HEK293T (cell line): ENCODE measurements at regions not wholly inside any gene's neighbourhood (a gene's known extent, or its start where the extent isn't known, plus 50 kb on each side); places are given as distances from the start of the nearest gene placed in this dataset.

ENCODE experiments used
- ARNT ChIP-seq: fragments of 450-650 bp; IDR thresholded peaks from 2 replicates; pipeline ENCODE4 v1.6.1; 2017; ENCODE audit warnings: mild to moderate bottlenecking
- ELF4 ChIP-seq: fragments of 450-650 bp; IDR thresholded peaks from 2 replicates; pipeline ENCODE4 v1.6.1; 2017; ENCODE audit warnings: antibody characterized with exemption
- FOXA1 ChIP-seq: fragments of 450-650 bp; IDR thresholded peaks from 2 replicates; pipeline ENCODE4 v1.6.1; 2016; ENCODE audit warnings: mild to moderate bottlenecking
- FOXM1 ChIP-seq: fragments of 450-650 bp; IDR thresholded peaks from 2 replicates; pipeline ENCODE4 v1.6.1; 2017; ENCODE audit warnings: mild to moderate bottlenecking, borderline replicate concordance
- HDGF ChIP-seq: fragments of 450-650 bp; IDR thresholded peaks from 2 replicates; pipeline ENCODE4 v1.6.1; 2017; ENCODE audit warnings: antibody characterized with exemption, borderline replicate concordance
- SP1 ChIP-seq: fragments of 450-650 bp; IDR thresholded peaks from 2 replicates; pipeline ENCODE4 v1.6.1; 2017
- TARDBP ChIP-seq: fragments of 450-650 bp; IDR thresholded peaks from 2 replicates; pipeline ENCODE4 v1.6.1; 2016
- ZNF384 ChIP-seq: fragments of 450-650 bp; IDR thresholded peaks from 2 replicates; pipeline ENCODE4 v1.6.1; 2016

DNA sequence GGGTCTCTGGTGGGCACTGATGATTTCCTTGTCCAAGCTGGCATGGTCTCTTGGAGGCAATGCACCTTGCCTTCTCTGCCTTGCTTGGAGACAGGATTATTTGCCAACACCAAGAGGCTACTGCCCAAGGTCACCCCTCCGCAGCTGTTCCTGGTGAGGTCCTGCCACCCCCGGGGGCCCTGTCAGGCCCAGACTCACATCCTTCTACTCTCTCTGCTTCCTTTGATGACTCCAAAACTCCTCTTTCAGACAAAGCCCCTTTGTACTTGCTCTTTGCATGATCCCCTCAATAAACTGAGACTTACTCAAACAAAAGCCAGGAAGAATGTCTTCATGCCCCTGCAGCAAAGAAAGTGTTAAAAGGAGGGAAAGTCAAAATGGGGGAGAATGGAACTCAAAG lies 137.7 kb downstream of the MEX3B start:
- TF ChIP-seq HDGF = no peak
- no peak for TF ChIP-seq ELF4
- TF ChIP-seq FOXA1 = no peak
- TF ChIP-seq ARNT = no peak
- no peak for TF ChIP-seq SP1
- TF ChIP-seq ZNF384 = no peak
- no peak for TF ChIP-seq TARDBP
- no peak for TF ChIP-seq FOXM1
